ENCODE measurements at regions not wholly inside any gene's neighbourhood (a gene's known extent, or its start where the extent isn't known, plus 50 kb on each side); places are given as distances from the start of the nearest gene placed in this dataset.
"Not testable (repeated sequence)": the region's sequence is repeated elsewhere in the genome, so short reads cannot be mapped to it uniquely, and the experiment has no call there.

DNA sequence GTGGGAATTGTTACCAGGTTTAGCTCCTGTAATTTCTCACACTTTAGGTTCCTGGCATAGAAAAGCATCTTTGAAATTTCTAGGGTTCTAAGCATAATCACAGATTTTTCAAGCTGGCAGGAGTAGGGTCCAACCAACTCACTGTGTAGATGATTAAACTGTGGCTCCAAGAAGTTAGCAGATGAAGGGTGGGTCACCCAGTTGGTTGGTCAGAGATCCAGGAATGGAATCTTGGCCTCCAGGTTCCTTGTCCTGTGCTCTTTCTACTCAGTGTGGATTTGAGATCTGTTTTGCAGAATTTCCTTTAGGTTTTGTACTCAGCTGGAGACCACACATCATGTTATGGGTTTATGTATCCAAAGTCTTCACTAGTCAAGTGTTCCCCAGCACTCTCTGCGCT lies 90.3 kb upstream of the MAML3 start:
- no peak for DNase-seq

DNA sequence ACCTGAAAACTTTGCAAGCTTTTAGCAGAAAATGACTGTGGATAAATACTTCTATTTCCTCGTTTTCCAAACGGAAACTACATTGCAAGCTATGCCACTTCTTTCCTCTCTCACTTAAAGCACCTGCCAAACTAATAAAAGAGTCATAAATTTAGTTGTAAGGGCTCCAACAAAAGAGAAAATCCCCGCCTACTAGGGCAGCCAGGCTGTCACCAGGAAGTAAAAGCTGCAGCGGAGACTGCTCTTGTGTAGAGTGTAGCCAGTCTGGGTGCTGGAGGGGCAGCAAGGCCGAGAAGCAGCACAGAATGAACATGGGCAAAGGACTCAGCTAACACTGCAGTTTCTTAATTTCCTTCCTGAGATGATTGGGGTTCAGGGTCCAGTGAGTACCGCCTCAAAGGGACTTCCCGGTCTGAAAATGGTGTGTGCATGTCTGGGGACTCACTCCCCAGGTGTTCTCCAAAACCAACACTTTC lies 89.3 kb upstream of the MAML3 start:
- DNase-seq: peak; percentile 8

DNA sequence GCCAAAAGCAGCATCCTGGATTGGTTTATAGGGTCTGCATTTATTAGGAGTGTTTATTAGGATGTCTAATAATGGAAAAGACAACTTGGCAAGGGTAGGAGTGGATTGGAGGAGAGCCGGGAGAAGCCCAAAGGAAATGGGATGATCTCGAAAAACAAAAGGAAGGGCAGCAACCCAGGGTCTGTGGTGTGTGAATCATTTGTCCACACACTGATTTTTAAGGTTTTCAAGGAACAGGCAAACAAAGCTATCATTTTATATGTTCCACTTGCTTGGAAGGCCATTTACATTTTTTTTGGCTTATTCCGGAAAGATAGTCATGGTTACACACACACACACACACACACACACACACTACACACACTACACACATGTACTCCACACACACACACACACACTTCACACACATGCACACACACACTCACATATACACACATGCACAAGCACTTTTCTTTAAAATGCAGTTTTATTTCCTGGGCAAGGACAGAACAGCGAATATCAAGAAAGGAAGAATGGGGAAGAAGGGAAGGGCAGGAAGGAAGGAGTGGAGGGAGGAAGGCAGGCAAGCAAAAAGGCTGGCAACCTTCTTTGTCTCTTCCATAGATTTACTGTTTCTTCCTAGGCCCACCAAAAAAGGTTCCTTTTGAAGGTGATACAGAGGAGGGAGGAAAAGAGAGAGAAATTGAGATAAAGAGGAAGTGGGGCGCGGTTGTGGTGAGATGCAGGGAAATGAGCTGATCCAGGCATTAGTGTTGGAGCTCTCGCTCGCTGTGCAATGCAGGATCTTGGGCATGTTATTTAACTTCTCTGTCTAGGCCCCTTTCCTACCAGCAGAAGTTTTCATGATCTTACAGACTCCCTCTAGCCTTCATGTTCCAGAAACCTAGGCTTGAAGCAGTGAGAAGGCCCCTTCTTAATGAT lies 88.6 kb upstream of the MAML3 start:
- DNase-seq: no peak

DNA sequence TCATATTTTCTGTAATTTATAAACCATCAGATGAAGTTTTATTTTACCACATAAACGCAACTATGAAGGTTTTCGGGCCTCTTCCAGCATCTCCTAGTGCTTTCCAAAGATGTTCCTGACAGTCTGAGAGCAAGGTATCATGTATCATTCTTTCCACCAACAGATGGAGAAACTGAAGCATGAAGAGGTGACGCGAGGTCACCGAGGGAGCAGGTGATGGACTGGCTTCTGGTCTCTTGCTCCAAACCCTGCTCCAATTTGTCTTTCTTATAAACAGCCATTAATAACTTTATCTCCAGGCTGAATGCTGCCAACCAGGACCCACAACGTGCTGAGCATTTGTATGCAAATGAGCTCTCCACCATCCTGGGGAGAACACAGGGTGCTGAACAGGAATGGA lies 86.3 kb upstream of the MAML3 start:
- DNase-seq: peak; percentile 90

DNA sequence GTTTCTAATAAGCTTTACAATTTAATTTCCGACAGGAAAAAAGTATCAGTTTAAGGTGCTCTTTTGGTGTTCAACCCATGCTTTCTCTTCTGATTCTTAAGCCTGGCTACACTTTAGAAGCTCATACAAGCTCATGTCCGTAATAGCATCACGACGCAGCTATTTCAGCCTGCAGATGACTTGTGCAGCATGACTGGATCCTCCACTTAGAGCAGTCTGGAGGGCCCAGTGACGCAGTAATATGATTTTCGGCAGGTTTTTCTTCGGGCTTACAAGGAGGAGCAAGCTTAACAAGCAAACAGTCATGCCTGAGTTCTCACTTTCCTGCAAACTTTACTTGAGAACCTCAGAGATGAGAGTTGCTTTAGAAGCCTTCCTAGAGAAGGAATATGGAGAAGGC lies 85.3 kb upstream of the MAML3 start:
- peak; percentile 74 for DNase-seq

DNA sequence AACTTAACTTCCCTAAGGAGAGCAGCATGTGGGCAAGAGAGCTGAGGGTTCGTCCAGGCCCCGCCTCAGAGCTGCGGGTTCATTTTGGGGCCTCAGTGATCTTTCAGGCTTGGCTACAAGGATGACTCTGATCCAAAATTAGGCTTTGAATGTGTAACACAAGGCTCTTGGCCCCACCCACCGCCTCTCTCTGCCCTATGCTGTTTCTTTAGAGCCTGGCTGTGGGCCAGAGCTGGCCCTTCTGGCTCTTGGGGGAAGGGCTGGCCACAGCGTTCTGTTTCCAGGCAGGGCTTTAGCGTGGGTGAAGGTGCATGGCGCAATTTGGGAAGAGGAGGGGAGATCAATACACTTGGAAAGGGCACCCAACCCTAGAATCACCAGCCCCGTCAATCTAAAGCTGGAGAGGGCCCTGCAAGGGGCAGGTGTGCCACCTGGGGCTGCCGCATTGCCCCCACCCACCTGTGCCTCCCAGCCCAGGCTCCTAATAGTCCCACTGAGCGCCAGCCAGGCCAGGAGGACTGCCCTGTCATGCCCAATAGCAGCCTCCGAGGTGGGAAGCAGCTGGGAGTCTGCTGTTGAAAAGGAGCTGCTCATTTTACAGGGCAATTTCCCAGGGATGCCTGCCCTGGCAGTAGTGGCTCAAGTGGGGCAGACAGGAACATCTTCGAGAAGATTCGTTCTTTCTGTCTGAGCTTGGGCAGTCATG lies 84.5 kb upstream of the MAML3 start:
- peak; percentile 87 for DNase-seq

DNA sequence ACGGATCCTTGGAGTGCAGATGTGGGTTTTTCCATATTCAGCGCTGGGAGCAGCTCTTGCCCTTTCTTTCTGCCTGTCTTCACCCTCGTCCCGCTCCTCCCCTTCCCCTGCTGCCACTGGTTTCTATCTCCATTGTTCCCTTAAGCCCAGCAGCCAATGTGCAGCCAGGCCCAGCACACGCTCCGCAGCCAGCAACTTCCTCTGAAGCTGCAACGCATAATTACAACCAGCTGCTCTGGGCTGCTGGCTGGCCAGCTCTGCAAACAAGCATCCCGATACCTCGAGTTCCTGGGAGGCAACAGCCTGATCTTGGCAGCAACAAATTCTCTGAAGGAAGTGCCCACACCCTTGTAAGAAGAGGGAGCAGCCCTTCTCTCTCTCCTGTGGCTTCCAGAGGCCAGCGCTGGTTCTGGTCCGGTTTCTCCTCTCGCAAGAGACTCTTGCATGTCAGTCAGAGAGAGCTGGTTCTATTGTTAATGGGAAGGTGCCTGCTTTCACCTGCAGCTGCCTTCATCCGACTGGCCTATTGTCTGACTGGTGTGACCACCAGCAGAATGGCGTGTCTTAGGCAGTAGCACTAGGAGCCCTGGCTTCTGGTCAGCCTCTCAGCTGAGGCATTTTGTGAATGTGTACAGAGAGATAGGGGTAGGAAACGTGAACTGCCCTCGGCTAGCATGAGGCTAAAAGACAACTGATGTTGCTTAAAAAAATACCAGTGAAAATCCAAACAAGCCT lies 83.8 kb upstream of the MAML3 start:
- DNase-seq: peak; percentile 90

DNA sequence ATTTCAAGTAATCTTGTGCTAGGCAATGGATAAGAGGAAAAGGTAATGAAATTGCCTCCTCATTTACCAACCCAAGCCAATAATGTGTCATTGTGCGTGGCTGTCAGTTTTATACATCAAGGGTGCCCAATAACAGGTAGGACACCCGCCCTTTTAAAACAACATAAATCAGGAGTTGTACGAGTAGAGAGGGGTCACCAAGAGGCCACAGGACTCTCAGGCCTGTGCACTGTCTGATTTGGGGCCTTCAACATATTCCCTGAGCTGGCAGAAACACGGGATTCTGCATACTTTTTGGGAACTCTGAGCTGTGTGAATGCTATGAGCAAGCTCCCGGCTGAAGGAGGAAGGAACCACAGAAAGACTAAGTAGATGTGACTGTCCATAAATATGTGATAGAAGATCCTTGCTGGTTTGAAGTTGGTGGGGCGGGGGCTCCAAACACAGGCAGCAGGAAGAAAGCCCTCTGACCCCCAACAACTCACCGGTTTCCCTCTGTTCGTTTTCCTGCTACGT lies 82.7 kb upstream of the MAML3 start:
- DNase-seq: no peak

DNA sequence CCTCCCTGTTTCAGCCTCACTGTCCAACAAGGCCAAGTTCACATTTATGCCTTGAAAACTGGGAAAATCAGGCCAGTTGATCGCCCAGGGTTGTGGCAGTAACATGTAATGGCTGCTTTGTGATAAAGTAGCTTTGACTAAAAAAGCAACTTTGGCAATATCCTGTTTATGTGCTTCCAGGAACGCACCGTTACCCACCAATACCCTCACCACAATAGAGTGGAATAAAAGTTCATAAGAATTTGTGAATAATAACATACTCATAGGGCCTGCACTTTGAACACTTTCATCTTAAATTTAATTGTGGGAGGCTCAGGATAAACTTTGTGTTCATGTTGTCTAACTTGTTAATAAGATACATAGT lies 80.7 kb upstream of the MAML3 start:
- no peak for DNase-seq

DNA sequence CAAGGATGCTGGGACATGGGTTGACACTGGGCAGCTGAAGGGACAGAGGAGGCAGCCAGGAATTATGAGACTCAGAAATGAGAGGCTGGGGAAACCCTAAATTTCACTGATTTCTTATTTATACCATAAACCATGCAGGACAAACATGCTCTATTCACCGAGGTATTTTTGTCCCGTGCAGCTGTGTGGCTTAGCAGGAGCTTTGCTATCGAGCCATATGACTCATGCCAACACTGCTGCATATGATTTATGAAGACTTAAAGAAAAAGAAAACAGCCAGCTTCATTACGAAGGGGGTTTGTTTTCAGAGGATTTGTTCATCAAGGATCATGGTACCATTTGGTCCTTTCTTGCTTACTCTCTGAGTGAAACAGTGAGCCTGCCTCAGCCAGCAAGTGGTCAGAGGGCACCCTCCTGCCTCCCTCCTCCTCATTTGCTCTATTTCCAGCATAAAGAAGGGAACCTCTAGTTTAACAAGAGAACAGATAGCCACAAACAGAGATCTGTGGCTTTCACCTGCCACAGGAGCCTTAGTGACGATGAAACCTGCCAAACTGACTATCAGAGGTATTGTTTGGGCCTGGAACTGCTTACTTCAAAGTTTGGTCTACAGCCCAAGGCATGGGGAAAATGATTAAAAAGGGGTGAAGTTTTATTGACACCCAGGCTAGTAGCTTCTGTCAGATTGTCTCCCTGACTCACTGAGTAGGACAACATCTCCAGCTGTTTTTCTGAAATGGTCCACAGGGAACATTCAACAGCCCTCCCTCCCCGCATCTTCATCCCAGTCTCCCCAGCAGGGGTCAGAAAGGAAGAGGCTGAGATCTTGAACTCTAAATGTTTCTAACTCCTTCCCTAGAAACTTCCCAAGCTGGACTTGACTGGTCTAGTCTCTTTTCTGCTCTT lies 80.1 kb upstream of the MAML3 start:
- no peak for DNase-seq

DNA sequence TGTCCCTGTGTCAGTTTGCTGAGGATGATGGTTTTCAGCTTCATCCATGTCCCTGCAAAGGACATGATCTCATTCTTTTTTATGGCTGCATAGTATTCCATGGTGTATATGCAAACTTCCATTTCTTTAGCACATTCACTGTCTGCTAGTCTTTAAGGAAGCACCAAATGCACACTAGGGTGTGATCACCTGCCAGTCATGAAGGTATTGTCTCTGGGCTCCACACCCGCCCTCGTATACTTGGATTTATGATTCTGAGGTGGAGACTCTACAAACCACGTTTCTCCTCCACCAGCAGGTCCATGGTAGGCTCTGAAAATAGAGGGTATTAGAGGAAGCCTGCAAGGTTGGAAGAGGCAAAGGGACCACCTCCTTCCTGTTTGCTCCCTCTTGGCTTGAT lies 75.9 kb upstream of the MAML3 start:
- DNase-seq: no peak

DNA sequence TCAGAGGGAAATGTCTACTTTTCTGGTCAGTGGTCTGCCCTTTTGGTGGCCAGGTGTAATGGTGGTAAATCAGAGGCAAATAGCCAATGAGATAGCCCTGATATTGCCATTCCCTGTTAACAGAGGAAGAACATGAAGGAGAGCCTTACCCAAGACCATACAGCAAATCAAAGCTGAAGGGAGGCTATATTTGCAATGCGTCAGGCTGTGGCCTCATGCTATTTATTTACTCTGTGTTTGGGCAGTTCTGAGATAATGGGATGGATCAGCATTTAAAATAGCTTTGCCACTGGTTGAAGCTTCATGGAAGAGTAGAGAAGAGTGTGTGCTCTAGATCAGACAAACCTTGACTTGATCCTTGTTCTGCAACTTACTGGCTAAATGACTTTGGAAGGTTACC lies 73.3 kb upstream of the MAML3 start:
- DNase-seq: no peak

DNA sequence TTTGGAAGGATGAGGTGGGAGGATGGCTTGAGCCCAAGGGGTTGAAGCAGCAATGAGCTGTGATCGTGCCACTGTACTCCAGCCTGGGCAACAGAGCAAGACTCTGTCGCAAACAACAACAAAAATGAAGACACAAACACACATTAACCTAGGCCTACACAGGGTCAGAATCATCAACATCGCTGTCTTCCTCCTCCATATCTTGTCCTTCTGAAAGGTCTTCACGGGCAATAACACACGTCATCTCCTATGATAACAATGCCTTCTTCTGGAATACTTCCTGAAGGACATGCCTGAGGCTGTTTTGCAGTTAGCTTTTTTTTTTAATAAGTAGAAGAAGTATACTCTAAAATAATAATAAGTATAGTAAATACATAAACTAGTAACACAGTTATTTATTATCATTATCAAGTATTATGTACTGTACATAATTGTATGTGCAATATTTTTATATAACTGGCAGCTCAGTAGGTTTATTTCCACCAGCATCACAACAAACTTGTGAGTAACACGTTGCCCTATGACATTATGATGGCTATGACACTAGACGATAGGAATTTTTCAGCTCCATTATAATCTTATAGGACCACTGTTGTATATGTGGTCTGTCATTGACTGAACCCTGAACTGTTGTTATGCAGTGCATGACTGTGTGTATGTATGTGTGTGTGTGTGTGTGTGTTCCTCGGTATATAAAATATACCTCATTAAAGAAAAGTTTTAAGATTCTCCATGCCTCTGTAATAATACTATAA lies 69.2 kb upstream of the MAML3 start:
- no peak for DNase-seq

DNA sequence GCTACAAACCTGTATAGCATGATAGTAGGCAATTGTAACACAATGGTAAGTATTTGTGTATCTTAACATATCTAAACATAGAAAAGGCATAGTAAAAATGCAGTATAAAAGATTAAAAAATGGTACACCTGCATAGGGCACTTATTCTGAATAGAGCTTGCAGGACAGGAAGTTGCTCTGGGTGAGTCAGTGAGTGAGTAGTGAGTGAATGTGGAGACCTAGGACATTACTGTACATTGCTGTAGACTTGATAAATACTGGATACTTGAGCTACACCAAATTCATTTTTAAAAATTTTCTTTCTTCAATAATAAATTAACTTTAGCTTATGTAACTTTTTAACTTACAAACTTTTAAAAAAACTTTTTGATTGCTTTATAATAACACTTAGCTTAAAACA lies 68.2 kb upstream of the MAML3 start:
- no peak for DNase-seq

DNA sequence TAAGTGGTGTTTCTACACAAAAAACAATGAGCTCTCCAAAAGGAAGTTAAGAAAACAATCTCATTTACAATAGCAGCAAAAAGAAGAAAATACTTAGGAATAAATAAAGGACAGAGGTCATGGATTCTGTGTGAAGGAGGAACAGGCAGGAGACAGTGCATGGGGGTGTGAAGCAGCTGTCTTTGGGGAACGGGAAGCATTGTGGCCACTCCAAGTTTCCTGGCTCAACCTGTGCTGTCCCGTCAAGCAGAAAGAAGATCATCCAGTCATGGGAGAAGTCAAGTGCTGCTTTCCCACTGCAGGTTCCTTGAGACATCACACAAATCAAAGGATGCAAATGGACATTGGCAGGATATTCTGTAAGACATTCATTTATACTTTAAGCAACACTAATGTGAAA lies 66.1 kb upstream of the MAML3 start:
- no peak for DNase-seq

DNA sequence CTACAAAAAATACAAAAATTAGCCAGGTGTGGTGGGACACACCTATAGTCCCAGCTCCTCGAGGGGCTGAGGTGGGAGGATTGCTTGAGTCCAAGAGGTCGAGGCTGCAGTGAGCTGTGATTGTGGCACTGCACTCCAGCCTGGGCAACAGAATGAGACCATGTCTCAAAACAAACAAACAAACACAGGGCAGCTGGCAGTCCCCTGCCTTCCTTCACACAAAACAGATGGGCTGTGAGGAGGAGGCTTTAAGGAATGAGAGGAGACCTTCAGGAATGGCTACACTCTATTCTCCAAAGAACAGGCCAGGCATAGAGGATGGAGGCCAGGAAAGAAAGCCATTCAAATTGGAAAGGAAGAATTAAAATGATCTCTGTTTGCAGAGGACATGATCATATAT lies 65.6 kb upstream of the MAML3 start:
- no peak for DNase-seq

DNA sequence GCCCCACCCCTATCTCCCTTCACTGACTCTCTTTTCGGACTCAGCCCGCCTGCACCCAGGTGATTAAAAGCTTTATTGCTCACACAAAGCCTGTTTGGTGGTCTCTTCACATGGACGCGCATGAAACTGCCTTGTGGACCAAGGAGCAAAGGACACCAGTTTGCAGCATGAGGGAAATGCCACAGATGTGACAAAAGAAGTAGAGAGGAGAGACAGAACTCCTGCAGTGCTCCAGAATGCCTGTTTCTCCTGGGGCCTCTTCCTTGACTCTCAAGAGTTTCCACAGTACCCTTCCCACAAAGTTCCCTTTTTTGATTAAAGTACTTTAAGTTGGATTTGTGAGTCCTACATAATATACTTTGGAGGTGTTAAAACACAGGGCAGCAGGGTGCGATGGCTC lies 65.1 kb upstream of the MAML3 start:
- not testable (repeated sequence) for DNase-seq

DNA sequence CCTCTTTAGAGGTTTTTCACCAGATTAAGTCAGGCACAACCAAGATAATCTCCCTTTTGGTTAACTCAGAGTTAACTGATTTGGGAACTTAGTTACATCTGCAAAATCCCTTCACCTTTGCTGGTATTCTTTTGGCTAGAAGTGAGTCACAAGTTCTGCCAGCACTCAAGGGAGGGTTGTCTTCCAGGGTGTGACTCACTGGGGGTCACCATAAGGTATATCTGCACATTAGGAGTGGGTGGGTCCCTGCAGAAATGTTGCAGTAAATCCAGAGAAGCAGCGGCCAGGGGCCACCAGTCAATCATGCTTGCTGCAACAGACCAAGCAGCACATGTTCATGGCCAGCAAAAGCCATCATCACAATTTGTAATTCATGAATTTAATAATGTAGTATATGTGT lies 59.8 kb upstream of the MAML3 start:
- DNase-seq: no peak

DNA sequence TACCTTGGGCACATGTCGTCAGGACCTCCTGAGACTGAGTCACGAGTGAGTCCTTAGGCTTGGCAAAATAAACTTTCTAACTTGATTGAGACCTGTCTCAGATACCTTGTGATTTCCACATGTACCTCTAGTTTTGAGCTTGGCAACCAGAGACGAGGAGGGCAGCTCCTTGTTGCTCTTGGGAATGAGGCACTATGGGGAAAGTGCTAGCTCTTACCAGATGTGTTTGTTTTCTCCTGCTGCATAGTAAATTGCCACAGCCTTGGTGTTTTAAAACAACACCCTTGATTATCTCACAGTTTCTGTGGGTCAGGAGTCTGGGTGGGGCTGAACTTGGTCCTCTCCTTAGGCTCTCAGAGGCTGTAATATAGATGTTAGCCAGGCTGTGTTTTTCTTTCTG lies 59.1 kb upstream of the MAML3 start:
- DNase-seq: no peak

DNA sequence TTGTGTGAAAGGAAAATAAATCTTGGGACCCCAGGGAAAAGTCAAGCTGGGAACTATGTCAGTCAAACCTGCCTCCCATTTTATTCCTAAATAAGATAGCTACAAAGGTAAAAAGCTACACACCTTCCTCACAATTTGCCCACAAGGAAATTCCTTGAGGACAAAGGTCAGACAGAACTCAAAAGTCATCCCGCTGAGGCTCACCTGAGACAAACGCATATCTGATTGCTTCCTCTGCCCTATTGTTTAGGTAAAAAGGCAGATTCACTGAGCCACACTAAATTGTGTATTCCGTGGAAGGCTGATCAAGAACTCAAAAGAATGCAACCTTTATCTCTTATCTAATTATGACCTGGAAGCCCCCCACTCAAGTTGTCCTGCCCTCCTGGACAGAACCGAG lies 58.7 kb upstream of the MAML3 start:
- DNase-seq: no peak

DNA sequence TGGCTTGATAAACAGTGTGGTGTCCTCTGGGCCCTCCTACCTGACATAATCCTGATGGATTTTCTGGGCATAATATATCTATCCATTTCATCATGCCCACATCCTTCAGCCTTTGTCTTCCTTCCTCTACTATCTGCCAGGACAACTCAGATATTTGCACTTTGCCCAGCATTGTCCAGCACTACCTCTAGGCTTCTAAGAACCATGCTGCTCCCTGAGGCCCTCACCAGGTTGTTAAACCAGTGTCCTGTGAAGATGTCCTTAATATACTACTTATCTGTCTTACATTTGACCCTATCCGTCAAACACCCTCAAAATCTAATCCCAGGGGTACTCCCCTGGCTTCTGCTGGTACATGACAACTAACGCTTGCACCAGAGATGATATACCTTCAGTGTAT lies 58.2 kb upstream of the MAML3 start:
- no peak for DNase-seq

DNA sequence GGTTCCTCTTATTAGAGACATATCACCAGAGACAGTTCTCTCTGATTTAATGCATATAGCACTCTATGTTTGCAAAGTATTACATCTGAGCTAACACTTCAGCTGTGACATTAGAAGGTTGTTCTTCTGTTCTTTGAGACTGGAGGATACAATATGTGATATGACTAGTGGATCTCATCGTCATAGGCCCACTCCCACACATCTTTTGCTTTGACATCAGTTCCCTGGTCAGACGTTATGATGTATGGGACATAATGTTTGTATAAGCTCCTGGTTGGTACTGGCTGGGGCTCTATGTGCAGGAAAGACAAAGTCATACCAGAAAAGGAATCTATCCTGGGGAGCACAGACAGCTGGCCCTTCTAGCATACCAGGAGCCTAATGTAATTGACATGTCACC lies 57.7 kb upstream of the MAML3 start:
- DNase-seq: peak; percentile 2
